HG02981 (cell line): ENCODE measurements at regions not wholly inside any gene's neighbourhood (a gene's known extent, or its start where the extent isn't known, plus 50 kb on each side); places are given as distances from the start of the nearest gene placed in this dataset.
"Not testable (repeated sequence)": the region's sequence is repeated elsewhere in the genome, so short reads cannot be mapped to it uniquely, and the experiment has no call there.

Source experiments
- ATAC-seq: cut with Tn5 transposase; IDR thresholded peaks from one replicate; pipeline ENCODE4 v1.9.1; 2021; ENCODE audit warnings: mild to moderate bottlenecking, moderate library complexity; ENCODE audit not compliant: unreplicated experiment

GRCh38 chr6:164048840-164049516, 634.5 kb downstream of the QKI start:
- ATAC-seq = no peak

GRCh38 chr6:164045082-164045481, 630.6 kb downstream of the QKI start:
- no peak for ATAC-seq

GRCh38 chr6:164043656-164044055, 629.1 kb downstream of the QKI start:
- ATAC-seq = not testable (repeated sequence)

GRCh38 chr6:164042212-164042611, 627.7 kb downstream of the QKI start:
- no peak for ATAC-seq

- no peak for ATAC-seq
Observed at GRCh38 chr6:164040994-164041393, 626.5 kb downstream of the QKI start.

- ATAC-seq = no peak
Observed at GRCh38 chr6:164039954-164040375, 625.4 kb downstream of the QKI start.

GRCh38 chr6:164037171-164037870, 622.8 kb downstream of the QKI start:
- ATAC-seq = no peak

- no peak for ATAC-seq
Observed at GRCh38 chr6:164035900-164036485, 621.5 kb downstream of the QKI start.

- no peak for ATAC-seq
Observed at GRCh38 chr6:164034602-164035140, 620.2 kb downstream of the QKI start.

- ATAC-seq = no peak
Observed at GRCh38 chr6:164025180-164025579, 610.7 kb downstream of the QKI start.

GRCh38 chr6:164023535-164023934, 609.0 kb downstream of the QKI start:
- no peak for ATAC-seq

GRCh38 chr6:164022632-164023031, 608.1 kb downstream of the QKI start:
- no peak for ATAC-seq

GRCh38 chr6:164021589-164022250, 607.2 kb downstream of the QKI start:
- ATAC-seq = no peak

- ATAC-seq = no peak
Observed at GRCh38 chr6:164020142-164020541, 605.6 kb downstream of the QKI start.

GRCh38 chr6:164018133-164018532, 603.6 kb downstream of the QKI start:
- no peak for ATAC-seq

- no peak for ATAC-seq
Observed at GRCh38 chr6:164016056-164016455, 601.5 kb downstream of the QKI start.

- ATAC-seq = no peak
Observed at GRCh38 chr6:164015088-164015484, 600.6 kb downstream of the QKI start.

GRCh38 chr6:164014346-164015087, 600.0 kb downstream of the QKI start:
- no peak for ATAC-seq

- no peak for ATAC-seq
Observed at GRCh38 chr6:164013480-164014208, 599.1 kb downstream of the QKI start.

GRCh38 chr6:164011321-164011720, 596.8 kb downstream of the QKI start:
- no peak for ATAC-seq
